Transverse colon (tissue), 4 donors: ENCODE measurements at regions not wholly inside any gene's neighbourhood (a gene's known extent, or its start where the extent isn't known, plus 50 kb on each side); places are given as distances from the start of the nearest gene placed in this dataset.

Experiments
- CTCF ChIP-seq, 5 experiments: fragments of 200-600 bp in 3 of 5; fragments of 450-650 bp in 2 of 5; sonication (generic) in 3 of 5; IDR thresholded peaks; 1 replicate in 2 of 5; 2 replicates in 3 of 5; pipeline ENCODE4 v1.5.1; 2016 to 2017; ENCODE audit warnings: antibody characterized with exemption in 5 of 5, inconsistent platforms in 3 of 5, mild to moderate bottlenecking in 2 of 5, moderate library complexity in 1 of 5
- POLR2A ChIP-seq: fragments of 450-650 bp; IDR thresholded peaks from one replicate; pipeline ENCODE4 v1.6.1; 2016; ENCODE audit warnings: antibody characterized with exemption, mild to moderate bottlenecking, moderate library complexity
- POLR2AphosphoS5 ChIP-seq, 3 donors: sonication (generic); formaldehyde crosslinking; IDR thresholded peaks; one replicate each; pipeline ENCODE4 v1.6.1; 2016; ENCODE audit warnings: antibody characterized with exemption in 3 of 3

- TF ChIP-seq CTCF (IDR thresholded peaks at IDR 0.05): no peak
- TF ChIP-seq POLR2A: no peak
- TF ChIP-seq POLR2AphosphoS5 (IDR thresholded peaks at IDR 0.05): no peak
These were observed 360.3 kb upstream of the NECTIN3 start for GRCh38 chr3:110711130-110711832.
